ENCODE measurements at regions not wholly inside any gene's neighbourhood (a gene's known extent, or its start where the extent isn't known, plus 50 kb on each side); places are given as distances from the start of the nearest gene placed in this dataset.
"Not testable (repeated sequence)": the region's sequence is repeated elsewhere in the genome, so short reads cannot be mapped to it uniquely, and the experiment has no call there.

DNA sequence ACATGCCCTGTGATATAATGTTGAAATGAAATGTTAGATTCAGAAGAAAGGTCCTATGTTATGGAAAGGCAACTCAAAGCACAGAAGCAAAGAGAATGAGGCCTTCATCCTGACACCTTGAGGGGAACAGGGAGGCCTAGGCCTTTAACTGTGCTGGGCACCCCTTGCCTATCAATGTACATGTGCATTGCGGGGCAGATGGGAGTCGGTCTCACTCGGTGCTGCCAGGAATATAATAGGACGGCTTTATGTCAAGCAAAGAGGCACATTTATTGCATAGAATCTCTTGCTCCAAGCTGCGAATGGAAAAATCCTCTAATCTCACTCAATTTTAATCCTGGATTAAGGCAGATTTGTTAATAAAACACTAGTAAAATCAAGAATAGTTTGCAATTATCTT, 301.0 kb upstream of the SOX14 start:
- no peak for DNase-seq

DNA sequence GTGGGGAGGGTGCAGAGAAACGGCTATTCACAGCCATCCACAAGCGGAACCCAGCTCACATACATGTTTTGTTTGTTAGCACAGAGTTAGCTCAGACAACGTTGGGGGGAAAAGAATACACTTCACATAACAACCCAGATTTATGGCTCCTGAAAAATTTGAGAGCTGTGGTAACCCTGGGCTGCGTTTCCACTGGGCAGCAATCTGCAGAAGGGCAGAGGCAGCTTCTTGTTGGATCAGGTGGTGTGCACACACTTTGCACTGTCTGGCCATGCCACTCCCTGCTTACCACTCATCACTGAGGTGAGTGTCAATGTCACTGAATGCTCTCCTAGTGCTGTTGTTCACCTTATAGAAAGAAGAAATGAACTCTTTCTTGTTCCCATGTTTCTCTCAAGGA, 299.8 kb upstream of the SOX14 start:
- no peak for DNase-seq

DNA sequence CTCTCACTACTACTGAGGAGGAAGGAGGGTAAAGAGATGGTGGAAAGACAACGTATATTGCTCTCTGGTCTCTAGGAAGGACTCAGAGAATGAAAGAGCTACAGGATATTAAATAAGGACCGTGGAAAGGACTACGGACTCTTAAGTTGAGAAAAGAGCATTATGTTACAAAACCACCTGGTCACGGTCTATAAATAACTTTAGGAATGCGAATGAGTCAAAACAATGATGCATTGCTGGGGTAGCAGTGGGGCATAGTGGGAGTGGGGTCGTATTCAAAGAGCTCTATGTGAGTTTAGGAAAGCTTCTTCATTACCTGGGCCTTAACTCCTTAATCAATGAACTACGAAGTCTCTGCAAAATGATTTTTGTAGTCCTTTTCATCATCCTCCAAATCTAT, 295.7 kb upstream of the SOX14 start:
- DNase-seq = no peak

DNA sequence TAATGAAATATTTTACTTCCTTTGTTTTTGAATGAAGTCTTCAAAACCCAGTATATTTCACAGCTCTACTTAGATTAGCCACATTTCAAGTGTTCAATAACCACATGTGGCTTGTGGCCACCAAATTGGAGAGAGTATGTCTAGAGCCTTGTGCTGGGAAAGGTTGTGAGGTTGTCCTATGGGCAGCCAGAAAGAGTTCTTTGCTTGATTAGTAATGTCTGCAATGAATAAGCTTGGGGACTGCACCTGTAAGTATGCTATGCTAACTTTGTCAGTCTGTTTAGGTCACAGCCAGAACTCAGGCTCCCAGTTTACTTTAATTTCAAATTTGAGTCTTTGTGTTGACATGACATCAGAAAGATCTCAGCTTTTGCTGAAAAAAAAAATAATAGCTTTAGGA, 294.9 kb upstream of the SOX14 start:
- DNase-seq = no peak

DNA sequence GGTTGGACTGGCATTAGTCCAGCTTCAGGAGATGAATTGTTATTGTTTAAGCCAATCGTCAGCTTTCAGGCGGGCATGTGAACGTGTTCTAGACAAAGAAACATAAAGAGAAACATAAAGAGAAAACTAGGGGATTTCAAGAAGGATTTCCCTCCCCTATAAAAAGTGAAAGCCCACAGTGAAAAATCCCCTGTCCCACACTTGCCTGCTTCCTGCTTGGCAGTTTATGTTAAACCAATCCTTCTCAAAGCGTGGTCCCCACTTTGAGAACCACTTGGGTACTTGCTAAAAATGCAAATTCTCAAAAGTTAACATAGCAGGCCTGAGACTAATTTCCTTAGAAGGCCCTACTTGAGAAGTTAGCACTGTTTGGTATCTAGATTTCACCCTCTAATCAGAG, 293.0 kb upstream of the SOX14 start:
- no peak for DNase-seq

DNA sequence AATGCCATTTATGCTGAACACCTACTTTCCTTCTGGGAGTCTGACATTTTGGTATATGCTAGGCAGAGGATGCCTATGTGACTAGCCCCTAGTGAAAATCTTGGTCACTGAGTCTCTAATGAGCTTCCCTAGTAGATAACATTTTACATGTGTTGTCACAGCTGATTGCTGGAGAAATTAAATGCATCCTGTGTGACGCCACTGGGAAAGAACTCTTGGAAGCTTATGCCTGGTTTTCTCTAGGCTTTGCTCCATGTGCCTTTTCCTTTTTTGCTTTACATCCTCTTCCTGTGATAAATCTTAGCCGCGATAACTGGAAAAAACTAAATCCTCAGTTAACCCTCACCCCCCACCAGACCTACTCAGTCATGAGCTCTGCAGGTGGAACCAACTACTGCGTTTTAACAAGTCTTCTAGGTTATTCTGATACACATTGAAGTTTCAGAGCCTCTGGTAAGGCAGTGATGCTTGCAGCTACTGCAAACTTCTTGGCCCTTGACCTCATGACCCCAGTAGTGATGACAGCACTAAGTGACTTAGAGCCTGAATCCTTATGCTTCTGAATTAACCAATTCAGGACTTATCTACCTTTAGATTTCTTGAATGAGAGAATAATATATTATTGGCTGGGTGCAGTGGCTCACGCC, 292.4 kb upstream of the SOX14 start:
- no peak for DNase-seq

DNA sequence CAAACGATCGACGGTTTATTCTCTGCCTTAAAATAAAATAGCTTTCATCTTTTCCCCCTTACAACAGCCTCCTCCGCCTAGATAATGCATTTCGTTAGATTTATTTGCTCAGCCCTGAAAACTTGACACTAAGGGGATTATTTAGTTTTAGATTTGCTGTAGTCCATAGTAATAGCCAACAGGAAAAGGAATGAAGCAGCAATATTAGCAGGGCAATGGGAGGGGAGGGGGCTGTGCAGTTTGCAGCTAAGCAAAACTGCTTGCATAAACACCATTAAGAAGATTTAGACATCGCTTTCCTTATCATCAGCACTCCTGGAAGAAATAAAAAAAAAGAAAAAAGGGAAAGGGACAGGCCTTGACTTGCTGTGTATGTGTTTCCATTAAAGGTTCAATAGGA, 286.5 kb upstream of the SOX14 start:
- no peak for DNase-seq

DNA sequence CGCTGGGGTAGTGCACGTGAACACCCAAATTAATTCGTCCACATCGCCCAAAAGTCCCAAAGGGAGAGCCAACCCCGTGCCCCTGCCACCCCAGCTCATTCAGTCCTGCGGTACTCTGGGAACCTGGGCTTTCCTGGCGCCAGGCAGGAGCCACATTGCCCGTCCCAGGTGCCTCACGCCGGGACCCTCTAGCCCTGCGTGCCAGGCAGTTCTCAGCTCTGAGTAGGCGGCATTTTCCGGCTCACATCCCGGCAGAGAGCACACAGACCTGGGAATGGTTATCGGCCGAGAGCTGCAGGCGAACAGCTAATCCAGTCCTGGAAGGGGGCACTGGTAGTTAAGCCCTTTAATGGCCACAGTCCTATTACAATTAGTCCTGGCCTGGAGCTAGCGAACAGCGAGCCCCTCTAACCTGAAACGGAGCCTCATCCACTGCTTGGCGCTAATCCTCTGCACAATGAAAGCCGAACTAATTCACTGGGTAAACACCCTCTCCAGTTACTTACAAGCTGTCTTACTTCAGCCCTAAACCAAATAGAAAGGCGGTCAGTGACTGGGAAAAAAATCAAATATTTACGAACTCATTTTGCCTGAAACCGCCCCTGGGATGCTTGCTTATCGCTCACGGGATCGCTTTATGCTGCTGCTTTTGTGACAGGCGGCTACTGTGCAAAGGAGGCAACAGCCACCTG, 254.6 kb upstream of the SOX14 start:
- DNase-seq = no peak

DNA sequence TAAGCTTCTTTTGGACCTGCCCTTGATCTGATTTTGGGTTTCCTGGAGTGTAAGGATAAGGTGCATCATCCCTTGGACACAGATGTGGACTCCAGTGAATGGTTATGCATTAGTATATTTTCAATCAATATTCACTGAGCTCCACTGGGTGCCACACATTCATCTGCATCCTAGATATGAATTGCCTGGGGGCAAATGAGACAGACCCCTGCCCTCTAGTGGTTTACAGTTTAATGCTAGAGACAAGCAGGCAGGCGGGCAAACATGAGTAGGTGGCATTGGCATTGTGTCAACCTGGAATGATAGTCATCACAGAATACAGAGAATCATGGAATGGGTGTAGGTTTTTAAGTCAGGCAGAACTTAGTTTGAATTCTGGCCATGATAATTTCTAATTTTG, 252.5 kb upstream of the SOX14 start:
- no peak for DNase-seq

DNA sequence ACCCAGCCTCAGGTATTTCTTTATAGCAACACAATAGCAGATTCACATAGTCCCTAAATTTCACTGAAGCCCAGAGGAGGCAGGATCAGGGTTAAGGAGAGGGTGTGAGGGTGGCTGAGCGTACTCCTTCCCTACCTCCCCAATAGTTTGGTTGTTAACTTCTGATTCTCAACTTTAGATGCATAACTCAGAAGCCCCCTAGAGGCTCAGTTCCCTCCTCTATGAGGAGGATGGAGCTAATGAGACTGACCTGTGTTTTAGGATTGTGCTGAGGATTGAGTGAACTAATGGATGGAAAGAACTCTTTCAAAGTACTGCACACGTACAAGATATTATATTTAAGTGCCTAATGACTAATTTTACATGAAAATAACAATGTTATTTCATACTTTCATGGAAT, 249.3 kb upstream of the SOX14 start:
- no peak for DNase-seq

DNA sequence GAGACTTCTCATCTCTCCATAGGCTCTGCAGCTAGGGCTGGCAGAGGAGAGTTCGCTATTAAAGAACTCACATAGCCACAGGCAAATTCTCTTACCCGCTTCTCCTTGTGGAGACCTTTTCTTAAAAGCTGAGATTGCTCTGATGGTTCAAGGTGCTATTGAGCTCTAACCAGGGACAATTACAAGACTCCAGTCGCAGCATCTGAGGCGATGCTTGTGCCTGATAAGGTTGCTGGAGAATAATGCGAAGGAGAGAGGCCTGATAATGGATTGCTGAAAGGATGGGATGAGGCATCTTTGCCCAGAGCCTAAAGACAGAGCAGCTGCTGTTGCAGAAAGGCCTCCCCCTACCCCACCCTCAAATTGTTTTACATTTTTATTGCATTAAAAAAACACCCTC, 244.5 kb upstream of the SOX14 start:
- no peak for DNase-seq

DNA sequence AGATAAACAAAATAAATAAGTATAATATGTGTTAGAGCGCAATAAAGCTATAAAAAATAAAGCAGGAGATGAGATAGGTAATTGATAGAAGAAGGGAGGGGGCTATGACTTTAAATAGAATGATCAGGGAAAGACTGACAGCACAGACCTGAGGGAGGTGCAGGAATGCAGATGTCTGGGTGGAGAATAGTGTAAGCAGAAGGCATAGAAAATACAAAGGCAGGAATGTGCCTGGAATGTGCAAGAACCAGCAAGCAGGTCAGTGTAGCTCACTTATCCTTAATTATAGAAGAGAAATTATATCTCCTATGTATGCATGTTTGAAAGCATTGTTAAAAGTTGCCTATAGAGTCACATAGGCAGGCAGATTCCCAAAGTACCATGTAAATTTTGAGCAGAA, 239.4 kb upstream of the SOX14 start:
- DNase-seq = no peak

DNA sequence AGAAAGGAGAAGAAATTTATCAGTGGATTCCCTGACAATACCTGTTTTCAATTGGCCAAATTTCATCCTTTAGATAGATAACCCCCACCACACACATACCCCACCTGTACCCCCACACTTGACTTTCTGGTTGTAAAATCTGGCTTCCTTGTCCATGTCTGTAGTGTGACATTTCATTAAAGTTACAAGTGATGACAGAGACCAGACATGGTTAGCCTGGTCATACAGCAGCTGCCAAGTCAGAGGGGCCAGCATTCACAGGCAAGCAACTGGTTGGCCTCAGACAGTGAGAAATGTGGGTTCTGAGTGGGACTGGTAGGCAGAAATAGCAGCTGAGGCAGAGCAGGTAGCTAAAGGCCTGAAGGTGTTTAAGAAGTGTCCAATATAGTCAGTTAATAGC, 238.6 kb upstream of the SOX14 start:
- no peak for DNase-seq

DNA sequence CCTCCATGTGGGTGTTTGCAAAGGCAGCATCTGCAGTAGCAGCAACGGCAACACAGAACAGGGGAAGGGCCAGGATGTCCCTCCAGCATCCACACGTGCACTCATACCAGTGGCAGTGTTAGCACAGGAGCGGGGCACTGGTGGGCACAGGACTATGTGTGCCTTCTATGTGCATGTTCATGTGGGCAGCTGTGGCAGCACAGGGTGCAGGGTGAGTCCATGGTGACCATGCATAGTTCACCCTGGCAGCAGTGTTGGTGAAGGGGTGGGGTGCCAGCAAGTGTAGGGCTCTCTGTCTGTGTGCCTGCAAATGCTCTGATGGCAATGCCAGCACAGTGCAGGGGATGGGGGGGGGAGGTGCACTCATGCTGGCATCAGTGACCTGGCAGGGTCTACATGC, 222.1 kb upstream of the SOX14 start:
- DNase-seq = no peak

DNA sequence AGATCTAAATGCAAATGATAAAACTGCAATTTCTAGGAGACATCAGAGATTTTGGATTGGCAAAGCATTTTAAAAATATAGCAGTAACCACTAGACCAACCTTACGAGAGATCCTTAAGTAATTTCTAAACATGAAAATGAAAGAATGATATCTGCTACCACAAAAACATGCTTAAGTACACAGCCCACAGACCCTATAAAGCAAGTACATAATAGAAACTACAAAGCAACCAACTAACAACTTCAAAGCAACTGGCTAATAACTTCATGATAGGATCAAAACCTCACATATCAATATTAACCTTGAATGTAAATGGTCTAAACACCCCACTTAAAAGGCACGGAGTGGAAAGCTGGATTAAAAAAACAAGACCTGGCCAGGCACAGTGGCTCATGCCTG, 209.9 kb upstream of the SOX14 start:
- DNase-seq = no peak

DNA sequence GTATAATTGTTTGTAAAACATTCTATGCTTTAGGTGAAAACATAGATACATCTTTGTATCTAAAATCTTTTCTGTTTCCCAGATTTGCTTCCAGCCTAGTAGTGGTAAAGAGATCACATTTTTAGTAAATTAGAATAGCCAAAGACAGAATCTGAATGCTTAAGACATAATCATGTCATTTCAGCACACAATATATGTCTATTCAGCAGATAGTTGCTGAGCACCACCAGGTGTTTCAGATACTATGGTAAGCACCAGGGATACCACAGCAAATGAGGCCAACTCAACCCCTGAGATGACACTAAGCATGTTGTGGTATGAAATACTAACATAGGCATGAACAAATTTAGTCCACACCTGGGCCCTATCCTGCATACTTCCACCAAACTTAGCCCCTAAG, 195.2 kb upstream of the SOX14 start:
- no peak for DNase-seq

DNA sequence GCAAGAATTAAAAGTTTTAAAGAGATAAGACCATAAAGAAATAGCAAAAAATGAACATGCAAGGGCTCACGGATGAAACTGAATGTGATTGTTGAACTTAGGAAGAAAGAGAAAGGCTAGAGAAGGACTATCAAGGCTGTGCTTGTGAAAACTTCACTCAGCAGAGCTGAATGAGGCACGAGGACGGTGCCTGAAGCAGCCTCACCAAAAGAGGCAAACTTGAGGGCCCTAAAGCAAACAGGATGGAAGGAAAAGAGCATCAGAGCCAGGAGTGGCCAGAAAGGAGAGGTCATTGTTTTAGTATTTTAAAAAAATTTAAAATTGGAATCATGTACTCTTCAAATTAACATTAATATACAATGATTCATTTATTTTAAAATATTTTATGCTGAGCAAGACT, 191.2 kb upstream of the SOX14 start:
- no peak for DNase-seq

DNA sequence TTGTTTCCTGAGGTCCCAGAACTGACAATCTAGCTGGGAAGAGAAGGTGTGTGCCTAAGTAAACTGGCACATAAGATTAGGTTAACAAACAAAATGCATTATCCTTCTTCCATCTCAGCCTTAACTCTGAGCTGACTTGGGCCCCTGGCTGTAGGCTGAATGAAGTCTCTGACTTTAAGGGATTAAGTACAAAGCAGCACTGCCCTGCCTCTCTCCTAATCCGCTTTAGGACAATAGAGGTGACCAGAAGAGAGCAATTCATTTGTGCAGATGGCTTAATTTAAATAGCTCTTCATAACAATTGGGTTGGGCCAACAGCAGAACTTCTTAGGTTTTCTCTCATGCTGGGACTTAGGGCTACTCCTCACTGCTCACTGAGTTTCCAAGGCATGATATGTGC, 181.6 kb upstream of the SOX14 start:
- no peak for DNase-seq

DNA sequence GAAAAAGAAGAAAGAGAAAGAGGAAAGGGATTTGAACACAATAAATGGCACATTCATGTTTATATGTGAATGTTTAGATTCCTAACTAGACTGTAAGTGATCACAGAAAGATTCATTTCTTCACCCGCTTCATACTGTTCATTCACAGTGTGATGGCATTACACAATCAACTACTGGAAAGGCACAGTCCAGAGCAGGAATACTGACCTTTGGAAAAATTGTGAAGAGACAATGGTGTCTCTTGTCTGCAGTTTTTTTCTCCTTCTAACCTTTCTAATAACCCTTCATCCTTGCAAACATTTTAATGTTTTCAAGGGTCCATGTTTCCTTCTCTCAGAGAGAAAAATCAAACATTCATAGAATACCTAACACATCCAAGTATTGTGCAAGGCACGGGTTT, 180.9 kb upstream of the SOX14 start:
- no peak for DNase-seq

DNA sequence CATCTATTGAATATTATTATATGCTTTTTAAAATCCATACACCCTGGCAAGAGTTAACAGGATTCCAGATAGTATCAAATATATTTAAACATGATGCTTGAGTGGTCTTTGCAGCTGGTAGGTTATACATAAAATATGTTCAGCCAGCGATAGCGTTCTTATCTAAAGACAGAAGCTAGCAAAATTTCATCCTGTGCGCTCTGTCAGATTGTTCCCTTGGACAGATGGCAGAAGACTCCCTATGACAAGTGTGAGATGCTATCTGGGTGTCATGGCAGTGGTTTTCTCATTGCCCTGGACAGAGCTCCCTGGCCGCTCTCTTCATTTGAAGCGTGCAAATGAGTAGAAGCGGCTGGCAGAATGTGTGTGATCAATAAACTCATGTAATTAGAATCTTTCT, 175.2 kb upstream of the SOX14 start:
- no peak for DNase-seq

DNA sequence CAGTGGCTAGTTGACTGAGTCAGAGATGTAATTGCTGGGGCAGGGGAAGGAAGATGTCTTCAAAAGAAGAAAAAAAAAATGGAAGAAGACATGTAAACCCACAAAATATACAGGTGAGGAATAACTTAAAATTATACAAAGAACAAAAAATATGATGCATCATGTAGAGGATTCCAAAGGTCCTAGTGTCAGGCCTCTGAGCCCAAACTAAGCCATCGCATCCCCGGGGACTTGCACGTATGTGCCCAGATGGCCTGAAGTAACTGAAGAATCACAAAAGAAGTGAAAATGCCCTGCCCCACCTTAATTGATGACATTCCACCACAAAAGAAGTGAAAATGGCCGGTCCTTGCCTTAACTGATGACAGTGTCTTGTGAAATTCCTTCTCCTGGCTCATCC, 168.7 kb upstream of the SOX14 start:
- not testable (repeated sequence) for DNase-seq

DNA sequence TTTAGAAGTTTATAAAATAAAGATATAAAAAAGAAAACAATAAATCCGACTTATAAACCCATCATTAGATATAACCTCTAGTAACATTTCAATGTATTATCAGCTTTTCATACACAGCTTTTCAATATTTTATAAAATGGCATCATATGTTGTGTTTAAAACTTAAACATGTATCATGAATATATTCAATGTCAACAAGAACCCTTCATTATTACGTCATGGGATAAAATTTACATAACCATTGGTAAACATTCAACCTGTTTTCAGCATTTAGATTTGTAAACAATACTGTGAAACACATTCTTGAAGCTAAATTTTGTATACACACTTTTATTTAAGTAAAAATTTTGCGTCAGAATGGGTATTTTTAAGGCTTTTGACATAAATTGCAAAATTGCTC, 153.4 kb upstream of the SOX14 start:
- DNase-seq = no peak

DNA sequence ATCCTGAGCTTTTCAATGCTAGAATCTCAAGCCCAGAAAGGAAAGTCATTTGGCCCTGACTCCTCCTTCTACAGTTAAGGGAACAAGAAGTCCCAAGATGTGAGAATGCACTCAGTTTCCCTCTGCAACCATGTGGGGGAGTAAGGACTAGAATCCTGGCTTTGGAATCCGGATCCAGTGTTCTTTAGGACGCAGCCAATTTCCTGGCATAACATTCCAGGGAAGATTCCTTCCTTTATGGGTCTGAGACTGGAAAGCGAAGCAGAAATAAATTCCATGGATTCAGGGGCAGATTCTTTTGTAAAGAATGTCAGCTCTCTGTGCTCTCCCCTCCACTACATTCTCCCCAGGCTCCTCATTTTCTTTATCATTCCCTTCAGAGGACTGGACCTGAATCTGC, 151.8 kb upstream of the SOX14 start:
- no peak for DNase-seq

DNA sequence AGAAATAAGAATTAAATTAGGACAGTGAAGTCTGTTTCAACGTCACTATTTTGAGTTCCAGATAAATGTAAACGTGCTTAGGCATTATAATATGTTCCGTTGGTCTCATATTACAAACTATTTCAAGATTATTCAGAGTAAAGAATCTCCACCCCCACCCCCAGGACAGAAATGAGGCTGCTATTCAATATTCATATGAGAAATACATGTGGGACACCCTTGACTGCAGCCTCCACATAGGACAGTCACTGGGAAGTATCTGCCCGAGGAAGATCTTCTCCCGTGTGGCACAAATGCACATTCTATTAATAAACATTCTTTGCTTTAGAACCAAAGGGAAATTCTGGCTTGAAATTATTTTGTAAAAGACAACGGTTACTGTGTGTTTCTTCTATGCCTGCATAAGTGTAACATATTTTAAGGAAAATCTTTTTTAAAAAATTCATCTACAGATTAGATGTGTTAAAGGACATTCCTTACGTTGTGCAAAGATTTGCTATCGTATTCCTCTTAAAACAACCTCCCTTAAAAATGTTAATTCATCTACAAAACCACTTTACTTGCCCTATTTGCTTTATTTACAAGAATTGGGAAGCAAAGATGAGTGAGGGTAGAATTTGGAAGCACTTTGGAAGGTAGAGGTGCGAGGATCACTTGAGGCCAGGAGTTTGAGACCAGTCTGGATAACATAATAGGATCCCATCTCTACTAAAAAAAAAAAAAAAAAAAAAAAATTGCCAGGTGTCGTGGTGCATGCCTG, 148.3 kb upstream of the SOX14 start:
- DNase-seq = no peak
